SU-DHL-6 (cell line): ENCODE measurements at regions not wholly inside any gene's neighbourhood (a gene's known extent, or its start where the extent isn't known, plus 50 kb on each side); places are given as distances from the start of the nearest gene placed in this dataset.

ENCODE experiments used
- H2AFZ ChIP-seq: fragments of 200-600 bp; sonication (generic); 2 replicates; pipeline ENCODE4 v1.6.1; 2014; ENCODE audit warnings: low read depth, mild to moderate bottlenecking, moderate library complexity, mixed read lengths, antibody characterized with exemption, low read length; ENCODE audit not compliant: severe bottlenecking
- H3F3A ChIP-seq: fragments of 200-600 bp; shearing (Covaris generic); 2 replicates; pipeline ENCODE4 v1.6.0; 2016; ENCODE audit warnings: antibody characterized with exemption, mild to moderate bottlenecking; ENCODE audit not compliant: insufficient read depth
- H3K27ac ChIP-seq: fragments of 200-600 bp; sonication (generic); 2 replicates; pipeline ENCODE4 v1.5.1; 2016; ENCODE audit warnings: low read depth, mild to moderate bottlenecking, low read length, moderate library complexity, mixed read lengths
- H3K27me3 ChIP-seq: fragments of 200-600 bp; sonication (generic), shearing (Covaris generic); 2 replicates; pipeline ENCODE4 v1.6.0; 2014; ENCODE audit warnings: mild to moderate bottlenecking, low read length
- H3K36me3 ChIP-seq: fragments of 200-600 bp; sonication (generic); 2 replicates; pipeline ENCODE4 v1.6.1; 2014; ENCODE audit warnings: mild to moderate bottlenecking, low read length, mixed read lengths
- H3K4me2 ChIP-seq: fragments of 300-600, 200-600 bp; shearing (Covaris generic), sonication (generic); 2 replicates; pipeline ENCODE4 v1.6.0; 2014; ENCODE audit warnings: low read length, low read depth, mild to moderate bottlenecking; ENCODE audit not compliant: poor library complexity, severe bottlenecking
- H3K4me3 ChIP-seq: fragments of 200-600 bp; sonication (generic); 2 replicates; pipeline ENCODE4 v1.5.1; 2014; ENCODE audit warnings: antibody characterized with exemption, low read length, mild to moderate bottlenecking, mixed read lengths; ENCODE audit not compliant: insufficient read depth, poor library complexity, severe bottlenecking
- H3K79me2 ChIP-seq: fragments of 200-600 bp; sonication (generic); 2 replicates; pipeline ENCODE4 v1.6.1; 2014; ENCODE audit warnings: mild to moderate bottlenecking, low read length, moderate library complexity; ENCODE audit not compliant: insufficient read depth
- H3K9ac ChIP-seq: fragments of 200-600 bp; sonication (generic); 2 replicates; pipeline ENCODE4 v1.7.0; 2014; ENCODE audit warnings: mild to moderate bottlenecking, low read length
- H3K9me2 ChIP-seq: fragments of 200-600 bp; sonication (generic); replicated peaks from 2 replicates; pipeline ENCODE4 v1.6.1; 2014; ENCODE audit warnings: low read length; ENCODE audit not compliant: insufficient read depth
- H3K9me3 ChIP-seq: fragments of 200-600 bp; sonication (generic); 2 replicates; pipeline ENCODE4 v1.6.1; 2014; ENCODE audit warnings: low read length, mixed read lengths; ENCODE audit not compliant: insufficient read depth
- H4K20me1 ChIP-seq: fragments of 200-600 bp; sonication (generic); 2 replicates; pipeline ENCODE4 v1.6.1; 2014; ENCODE audit warnings: low read depth, mild to moderate bottlenecking, antibody characterized with exemption, low read length, moderate library complexity, mixed read lengths
- CTCF ChIP-seq: fragments of 200-600 bp; sonication (generic); IDR thresholded peaks from one replicate; pipeline ENCODE4 v1.5.1; 2017; ENCODE audit warnings: antibody characterized with exemption, mild to moderate bottlenecking, low read length, moderate library complexity; ENCODE audit not compliant: insufficient read depth, poor library complexity, severe bottlenecking
- EZH2phosphoT487 ChIP-seq: fragments of 200-600 bp; sonication (generic), shearing (Covaris generic); conservative IDR thresholded peaks from 2 replicates; pipeline ENCODE4 v1.6.1; 2018; ENCODE audit warnings: mild to moderate bottlenecking, antibody characterized with exemption, low read length, moderate library complexity, mixed read lengths

- no peaks in the 10 kb centered on the region for H3K9me2 ChIP-seq
- H3K9ac ChIP-seq, result no peak overlapping the region
- TF ChIP-seq EZH2phosphoT487 (no peak), CTCF (no peak)
- H3F3A ChIP-seq, result no peaks in the 10 kb centered on the region
- no peaks in the 10 kb centered on the region for H3K36me3 ChIP-seq
- no peaks in the 10 kb centered on the region for H3K79me2 ChIP-seq
- H2AFZ ChIP-seq, result no peak overlapping the region
- H3K27ac ChIP-seq, result no peak overlapping the region
- no peak overlapping the region for H3K4me3 ChIP-seq
- no peaks in the 10 kb centered on the region for H4K20me1 ChIP-seq
- no peaks in the 10 kb centered on the region for H3K27me3 ChIP-seq
- no peaks in the 10 kb centered on the region for H3K9me3 ChIP-seq
- no peak overlapping the region for H3K4me2 ChIP-seq
Measured at GRCh38 chr17:14776791-14777190, 475.9 kb downstream of the HS3ST3B1 start.

- Histone ChIP-seq H3K4me3 (no peak overlapping the region), H4K20me1 (no peaks in the 10 kb centered on the region), H3K79me2 (no peaks in the 10 kb centered on the region), H3K9me3 (no peaks in the 10 kb centered on the region), H3K9ac (no peak overlapping the region), H3K27me3 (no peaks in the 10 kb centered on the region), H3K4me2 (no peak overlapping the region), H3K9me2 (no peaks in the 10 kb centered on the region), H3K27ac (no peak overlapping the region), H3K36me3 (no peaks in the 10 kb centered on the region), H3F3A (no peaks in the 10 kb centered on the region), H2AFZ (no peak overlapping the region)
- TF ChIP-seq EZH2phosphoT487 (no peak), CTCF (no peak)
Measured at GRCh38 chr17:14775731-14776492, 475.0 kb downstream of the HS3ST3B1 start.

GRCh38 chr17:14774774-14775173, 473.9 kb downstream of the HS3ST3B1 start:
- Histone ChIP-seq H3K36me3 (no peaks in the 10 kb centered on the region), H3K4me3 (no peak overlapping the region), H3K4me2 (no peak overlapping the region), H3K79me2 (no peaks in the 10 kb centered on the region), H3K27ac (no peak overlapping the region), H3K9ac (no peak overlapping the region), H3F3A (no peaks in the 10 kb centered on the region), H2AFZ (no peak overlapping the region), H3K27me3 (no peaks in the 10 kb centered on the region), H3K9me3 (no peaks in the 10 kb centered on the region), H4K20me1 (no peaks in the 10 kb centered on the region), H3K9me2 (no peaks in the 10 kb centered on the region)
- TF ChIP-seq EZH2phosphoT487 (no peak), CTCF (no peak)
